CD4-positive, alpha-beta T cell treated with Interleukin-6 for 4 hours (primary cell): ENCODE measurements at regions not wholly inside any gene's neighbourhood (a gene's known extent, or its start where the extent isn't known, plus 50 kb on each side); places are given as distances from the start of the nearest gene placed in this dataset.

Experiments used
- DNase-seq: peaks from one replicate; pipeline ENCODE4 v3.0.0-alpha.2; 2020; ENCODE audit warnings: mixed read lengths

DNA sequence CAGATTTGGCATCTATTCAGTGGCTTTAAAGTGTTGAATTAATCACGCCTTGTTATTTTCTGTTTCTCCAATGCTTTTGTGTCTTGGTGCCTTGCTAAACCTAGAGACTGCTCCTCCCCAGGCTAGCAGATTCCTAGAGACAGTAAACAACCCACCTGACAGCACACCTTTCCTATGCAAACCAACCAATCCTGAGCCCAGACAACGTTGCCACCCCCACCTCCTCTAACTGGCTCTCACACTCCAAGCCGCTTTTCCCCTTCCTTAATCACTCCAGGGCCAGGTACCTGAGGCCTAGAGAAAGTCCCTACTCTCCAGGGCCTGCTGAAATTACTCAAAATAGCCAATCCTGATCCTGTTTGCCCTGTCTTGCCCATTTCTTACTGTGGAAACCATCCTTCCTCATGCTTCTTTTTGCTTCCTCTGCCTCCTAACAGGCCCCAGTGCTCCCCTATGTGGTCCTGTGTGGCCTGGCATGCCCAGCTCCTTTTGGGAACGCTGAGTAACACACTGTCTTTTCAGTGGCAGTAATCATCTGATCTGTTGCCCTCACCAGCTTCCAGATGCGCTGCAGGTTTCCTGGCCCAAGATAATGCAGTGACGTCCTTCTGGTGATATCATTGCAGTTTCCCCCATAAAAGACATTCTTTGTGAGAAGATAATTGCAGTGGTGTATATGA is 53.4 kb downstream of the GAS1 start:
- no peak for DNase-seq

DNA sequence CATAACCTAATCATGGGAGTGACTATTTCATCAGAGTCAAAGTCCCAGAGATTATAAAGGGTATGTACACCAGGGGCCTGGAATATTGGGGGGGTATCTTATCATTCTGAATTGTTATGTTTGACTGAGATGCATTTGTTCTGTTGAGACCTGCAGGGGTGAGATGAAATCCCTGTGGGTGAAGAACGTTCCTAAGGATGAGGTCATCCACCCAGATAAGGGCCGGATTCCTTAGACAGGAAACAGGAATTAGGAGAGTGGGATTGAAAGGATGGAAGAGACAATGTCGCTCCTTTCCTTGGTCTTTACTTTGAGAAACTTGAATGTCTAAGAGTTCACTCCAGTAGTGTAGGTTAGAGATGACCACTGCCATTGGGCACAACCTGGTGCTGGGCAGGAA is 54.7 kb downstream of the GAS1 start:
- DNase-seq = no peak

DNA sequence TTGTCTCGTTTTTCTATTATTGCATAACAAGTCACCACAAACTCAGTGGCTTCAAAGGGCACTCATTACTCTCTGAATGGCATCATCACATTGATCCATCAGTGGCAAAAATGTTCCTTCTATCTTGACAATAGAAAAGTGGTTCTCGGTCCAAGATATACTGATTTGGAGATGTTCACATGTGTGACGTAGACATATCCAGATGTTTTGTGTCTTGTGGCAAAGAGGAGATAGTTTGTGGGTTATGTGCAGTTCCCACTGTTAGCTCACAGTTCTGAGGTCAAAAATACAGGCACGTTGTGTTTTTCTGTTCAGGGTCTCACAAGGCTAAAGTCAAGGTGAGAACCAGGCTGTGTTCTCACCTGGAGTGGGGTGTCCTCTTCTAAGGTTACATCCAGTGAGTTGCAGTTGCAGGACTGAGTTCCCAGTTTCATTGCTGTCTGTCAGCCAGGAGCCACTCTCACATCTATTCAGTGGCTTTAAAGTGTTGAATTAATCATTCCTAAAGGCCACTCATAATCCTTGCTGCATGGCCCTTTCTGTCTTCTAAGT is 55.3 kb downstream of the GAS1 start:
- DNase-seq = no peak

DNA sequence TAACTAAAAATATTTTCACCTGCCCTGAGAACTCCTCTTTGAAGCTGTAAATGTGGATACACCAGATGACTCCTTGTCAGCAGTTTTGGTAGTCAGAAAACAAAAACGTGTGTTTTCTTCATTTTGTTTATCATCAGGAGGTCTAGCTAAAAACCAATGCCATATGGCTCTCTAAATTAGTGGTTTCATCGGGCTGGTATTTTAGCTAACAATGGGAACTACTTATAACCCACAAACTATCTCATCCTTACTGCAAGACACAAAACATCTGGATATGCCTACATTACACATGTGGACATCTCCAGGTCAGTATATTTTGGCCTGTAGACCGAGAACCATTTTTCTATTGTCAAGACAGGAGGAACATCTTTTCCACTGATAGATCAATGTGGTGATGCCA is 56.2 kb downstream of the GAS1 start:
- DNase-seq = no peak

- DNase-seq = no peak
These were observed 62.1 kb downstream of the GAS1 start for GRCh38 chr9:86885232-86885631.

DNA sequence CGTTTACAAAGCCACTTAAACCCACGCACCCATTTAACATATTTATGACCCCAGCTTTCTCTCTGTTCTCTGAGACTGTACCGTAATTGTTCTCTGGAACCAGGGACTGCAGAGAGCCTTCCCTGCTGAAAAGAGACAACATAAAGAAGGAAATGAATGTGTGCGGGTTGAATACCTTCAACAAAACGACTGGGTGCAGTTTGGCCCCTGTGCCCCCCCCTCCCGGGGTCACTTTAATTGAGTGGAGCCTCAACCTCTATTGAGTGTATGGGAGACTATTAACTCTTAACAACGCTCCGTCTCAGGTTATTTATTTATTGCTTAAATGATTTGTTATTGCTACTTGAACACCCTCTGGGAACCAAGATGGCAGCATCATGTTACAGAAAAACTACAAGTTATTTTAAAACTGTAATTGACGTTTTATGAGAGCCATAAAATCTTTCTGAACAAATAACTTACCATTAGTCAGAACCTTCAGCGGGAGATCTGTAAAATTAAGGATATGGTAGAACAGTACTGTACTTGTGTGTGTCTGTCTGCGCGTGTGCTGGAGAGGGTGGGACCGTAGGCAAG is 70.6 kb downstream of the GAS1 start:
- no peak for DNase-seq

- no peak for DNase-seq
These were observed 78.7 kb downstream of the GAS1 start for GRCh38 chr9:86868616-86869015.

- no peak for DNase-seq
These were observed 79.4 kb downstream of the GAS1 start for GRCh38 chr9:86867804-86868313.

GRCh38 chr9:86865952-86866351 is 81.4 kb downstream of the GAS1 start:
- DNase-seq = no peak

GRCh38 chr9:86860006-86860405 is 87.3 kb downstream of the GAS1 start:
- no peak for DNase-seq

- no peak for DNase-seq
These were observed 88.2 kb downstream of the GAS1 start for GRCh38 chr9:86859056-86859455.

- DNase-seq = no peak
These were observed 89.3 kb downstream of the GAS1 start for GRCh38 chr9:86858009-86858408.

GRCh38 chr9:86856259-86856658 is 91.0 kb downstream of the GAS1 start:
- no peak for DNase-seq

DNA sequence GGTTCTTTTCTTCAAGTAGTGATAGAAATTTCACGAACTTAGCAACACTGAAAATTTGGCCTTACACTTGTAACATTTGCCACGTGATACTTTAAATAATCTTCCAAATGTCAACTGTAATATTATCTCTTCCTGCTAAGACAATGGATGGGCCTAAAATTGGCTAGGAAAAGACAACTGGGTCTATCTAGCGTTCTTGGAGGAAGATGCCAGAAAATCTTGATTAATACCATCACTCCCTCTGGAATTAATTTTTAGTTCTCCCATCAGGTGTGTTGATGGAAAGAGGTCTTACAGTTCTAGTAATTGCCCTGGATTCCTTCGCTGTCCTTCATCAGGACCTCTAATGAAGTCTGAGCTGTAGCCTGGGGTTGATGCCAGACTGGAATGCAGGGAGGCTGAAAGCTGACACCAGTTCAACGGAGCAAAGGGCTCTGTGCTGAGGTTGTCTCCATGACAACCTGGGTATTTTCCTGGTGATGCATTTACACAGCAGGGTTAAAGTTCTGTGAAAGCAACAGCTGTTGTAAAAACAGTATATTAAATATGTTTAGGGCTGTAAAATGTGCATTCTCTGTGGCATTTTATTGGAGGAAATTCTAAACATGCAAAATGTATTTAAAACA is 92.3 kb downstream of the GAS1 start:
- DNase-seq = no peak

DNA sequence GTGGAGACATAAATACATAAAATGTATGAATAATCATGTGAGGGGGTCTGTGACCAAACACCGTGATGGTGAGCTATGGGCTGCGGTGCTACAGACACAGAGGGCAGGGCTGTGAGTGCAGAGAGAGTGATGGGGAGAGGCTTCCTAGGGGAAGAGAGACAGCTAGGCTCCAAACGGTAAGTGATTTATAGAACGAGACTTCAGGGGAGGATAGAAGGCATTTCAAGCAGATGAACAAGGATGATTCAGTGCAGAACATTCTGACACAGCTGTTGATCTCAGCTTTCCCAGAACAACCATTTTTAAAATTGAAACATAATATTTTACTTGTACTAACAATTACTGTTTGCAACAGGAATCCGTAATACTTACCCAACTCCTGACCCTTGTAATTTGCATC is 100.7 kb downstream of the GAS1 start:
- no peak for DNase-seq

DNA sequence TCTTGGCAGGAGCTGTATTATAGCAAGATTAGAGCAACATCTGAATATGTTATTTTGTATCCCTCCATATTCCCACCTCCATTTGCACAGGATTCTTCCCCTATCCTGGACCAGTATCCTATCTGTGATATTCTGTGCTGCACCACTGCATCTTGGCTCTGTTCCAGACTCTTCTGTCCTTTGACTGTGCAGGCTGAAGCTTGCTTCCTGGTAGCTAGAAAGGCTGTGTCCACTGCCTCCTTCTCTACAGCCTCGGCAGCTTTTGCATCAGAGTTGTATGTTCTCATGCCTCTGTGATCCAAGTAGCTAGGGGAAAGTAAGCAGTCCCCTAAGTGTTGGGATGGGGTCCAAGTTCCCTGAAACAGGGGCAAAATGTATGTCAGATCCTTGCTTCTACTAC is 104.1 kb downstream of the GAS1 start:
- DNase-seq = no peak

- no peak for DNase-seq
These were observed 104.7 kb downstream of the GAS1 start for GRCh38 chr9:86842573-86842972.

DNA sequence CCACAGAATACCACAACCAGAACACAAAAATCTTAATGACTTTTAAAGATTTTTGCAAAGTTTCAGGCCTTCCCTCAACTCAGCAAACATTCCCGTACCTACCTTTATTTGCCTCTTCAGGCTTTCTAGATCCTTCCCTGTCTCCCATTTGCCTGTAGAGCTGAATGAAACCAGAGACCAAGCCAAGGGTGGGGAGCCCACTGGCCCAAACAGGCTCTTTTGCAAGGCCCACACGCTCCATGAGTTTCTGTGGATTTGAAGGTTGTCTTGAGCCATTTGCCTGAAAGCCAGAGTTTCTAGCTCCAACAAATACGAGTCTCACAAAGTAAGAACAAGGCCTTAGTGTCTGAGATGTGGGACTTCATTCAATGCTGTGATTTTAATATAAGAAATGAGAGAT is 107.8 kb downstream of the GAS1 start:
- no peak for DNase-seq

DNA sequence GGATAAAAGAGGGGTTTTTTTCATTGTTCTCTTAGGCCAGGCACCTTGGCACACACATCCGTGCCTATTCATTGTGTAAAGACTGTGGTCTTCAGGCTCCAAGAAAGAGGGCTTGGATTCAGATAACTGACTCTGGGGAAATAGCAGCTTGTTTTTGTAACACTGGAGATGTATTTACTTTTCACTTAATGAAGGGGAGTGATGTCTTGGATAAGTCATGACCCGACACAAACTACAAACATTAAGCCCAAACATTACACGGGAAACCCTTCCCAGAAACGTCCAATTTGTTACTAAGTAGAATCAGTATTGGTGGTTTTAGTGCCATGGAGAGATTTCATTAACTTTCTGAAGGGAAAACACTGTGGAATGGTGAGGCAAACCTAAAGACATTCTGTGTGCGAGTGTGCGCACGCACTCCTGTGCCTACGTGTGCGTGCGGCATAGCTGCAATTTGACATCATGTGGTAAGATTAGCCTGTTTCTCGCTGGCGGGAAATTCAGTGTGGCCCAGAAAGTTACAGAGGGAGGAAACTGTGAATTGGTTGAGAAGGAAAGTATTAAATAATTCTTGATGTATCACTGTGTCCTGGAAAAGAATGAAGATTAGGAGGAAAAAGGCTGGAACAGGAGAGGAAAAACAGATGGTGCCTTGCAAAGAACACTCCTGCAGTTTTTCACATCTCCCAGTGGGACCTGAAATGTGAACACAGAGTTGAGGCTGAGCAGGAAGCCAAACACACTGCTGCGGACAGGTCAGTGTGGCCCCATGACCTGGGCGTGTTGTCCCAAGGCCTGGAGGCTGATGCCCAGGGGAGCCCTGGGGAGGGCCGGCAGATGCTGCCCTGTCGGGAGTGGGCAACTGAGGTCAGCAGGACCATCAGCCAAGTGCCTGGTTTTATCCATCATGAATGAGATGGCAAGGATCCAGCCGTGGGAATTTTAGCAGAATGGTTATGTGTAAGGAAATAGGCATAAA is 108.5 kb downstream of the GAS1 start:
- no peak for DNase-seq

- no peak for DNase-seq
These were observed 110.0 kb downstream of the GAS1 start for GRCh38 chr9:86837345-86837744.

- DNase-seq = no peak
These were observed 110.5 kb downstream of the GAS1 start for GRCh38 chr9:86836797-86837196.

GRCh38 chr9:86836266-86836665 is 111.0 kb downstream of the GAS1 start:
- no peak for DNase-seq

DNA sequence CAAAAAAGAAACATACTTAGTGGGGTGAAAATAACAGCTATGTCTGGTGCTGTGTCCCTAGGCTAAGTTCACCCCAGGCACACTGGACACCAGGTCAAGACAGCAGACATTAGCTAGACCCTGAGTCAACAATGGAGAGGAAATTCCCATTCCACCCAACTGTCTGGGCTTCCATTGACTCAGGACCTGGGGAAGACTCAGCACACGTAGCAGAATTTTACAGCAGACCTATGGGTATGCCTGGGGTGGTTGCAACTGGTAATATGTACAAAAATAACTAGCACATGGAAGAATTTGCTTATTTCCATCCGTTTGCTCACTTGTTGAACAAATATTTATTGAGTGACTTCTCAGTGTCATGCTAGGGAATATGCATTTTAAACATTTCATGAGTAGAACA is 117.0 kb downstream of the GAS1 start:
- DNase-seq = no peak
